ENCODE measurements at regions not wholly inside any gene's neighbourhood (a gene's known extent, or its start where the extent isn't known, plus 50 kb on each side); places are given as distances from the start of the nearest gene placed in this dataset.

GRCh38 chr15:47486040-47486439, 231.3 kb upstream of the SEMA6D start:
- Histone ChIP-seq H3K4me3 (no peak overlapping the region), H3K4me2 (ENCODE audit: control insufficient read depth, insufficient read depth) (no peak overlapping the region), H3K9ac (ENCODE audit: control insufficient read depth, insufficient read depth, low read length) (no peak overlapping the region), H3K9me3 (replicated peaks; ENCODE audit: control insufficient read depth, insufficient read depth, low read length) (no peaks in the 10 kb centered on the region; the same call in 2 of the 3 replicates), H2AFZ (ENCODE audit: control insufficient read depth, low read depth, low read length) (no peak overlapping the region), H3K4me1 (ENCODE audit: control insufficient read depth, insufficient read depth, low read length) (no peaks in the 10 kb centered on the region), H3K36me3 (ENCODE audit: control insufficient read depth in 2 of 2, insufficient read depth in 2 of 2, low read length in 1 of 2) (no peaks in the 10 kb centered on the region), H3K79me2 (ENCODE audit: control insufficient read depth, insufficient read depth, low read length) (no peaks in the 10 kb centered on the region), H4K20me1 (ENCODE audit: control insufficient read depth, insufficient read depth) (no peaks in the 10 kb centered on the region), H3K27me3 (replicated peaks in 1 of 2; ENCODE audit: control insufficient read depth in 2 of 2, insufficient read depth in 2 of 2, low read length in 1 of 2) (no peaks in the 10 kb centered on the region), H3K27ac (ENCODE audit: control insufficient read depth, insufficient read depth) (no peak overlapping the region)
- ChIA-PET RAD21 (ENCODE audit: unreplicated experiment) (no interaction called here), POLR2A (no interaction called here), CTCF (no interaction called here), SMC1A (ENCODE audit: uncharacterized antibody, unreplicated experiment) (no interaction called here)
- no TSS peak for BruUV-seq (replicated peaks)
- DNase-seq (ENCODE audit: low read depth, low spot score) (no peak), FAIRE-seq (no peak), ATAC-seq (no peak)
- intact Hi-C loops (cut with micrococcal nuclease; ENCODE audit: unreplicated experiment) (no loop called here), in situ Hi-C loops (cut with MboI) (loop anchor here (25.0 kb wide), 1 partner anchor 776 kb away; no protein-coding TSS in a partner anchor)
- TF ChIP-seq REST (IDR thresholded peaks at IDR 0.05; ENCODE audit: low read depth, low read length) (no peak), ZNF274 (IDR thresholded peaks at IDR 0.05; ENCODE audit: insufficient read depth, insufficient read length) (no peak), YY1 (IDR thresholded peaks at IDR 0.05; ENCODE audit: low read depth, low read length) (no peak), SIN3A (IDR thresholded peaks at IDR 0.05; ENCODE audit: low read depth, low read length) (no peak), PML (IDR thresholded peaks at IDR 0.05; ENCODE audit: low read length) (no peak), NFYB (IDR thresholded peaks at IDR 0.05; ENCODE audit: insufficient read depth, low read depth, low read length) (no peak), RB1 (IDR thresholded peaks at IDR 0.05; ENCODE audit: borderline replicate concordance) (no peak), KAT2A (conservative IDR thresholded peaks at IDR 0.05; ENCODE audit: control insufficient read depth, low read depth, low read length) (no peak), NFYA (IDR thresholded peaks at IDR 0.05; ENCODE audit: borderline replicate concordance, low read depth, low read length) (no peak), POLR2A (IDR thresholded peaks at IDR 0.05; ENCODE audit: low read depth, low read length) (no peak), SMARCA5 (IDR thresholded peaks at IDR 0.05) (no peak), SMAD5 (IDR thresholded peaks at IDR 0.05; ENCODE audit: low read depth) (no peak), IRF3 (IDR thresholded peaks at IDR 0.05) (no peak), PRDM15 (CRISPR knock-in tag; IDR thresholded peaks at IDR 0.05) (no peak), CHD2 (IDR thresholded peaks at IDR 0.05; ENCODE audit: borderline replicate concordance, low read depth, low read length) (no peak), ELK1 (IDR thresholded peaks at IDR 0.05; ENCODE audit: low read depth, low read length) (no peak), STAT3 (IDR thresholded peaks at IDR 0.05; ENCODE audit: low read depth, low read length) (no peak), IKZF2 (IDR thresholded peaks at IDR 0.05) (no peak)
- 33% methylated on average over 3 of the region's 3 CpGs for WGBS (ENCODE audit: insufficient coverage, insufficient replicate concordance, low lambda C conversion rate, missing lambda C conversion rate)

All from GM12878 (cell line).